Stimulated activated CD4-positive, alpha-beta T cell treated with anti-CD3 and anti-CD28 coated beads, Interleukin-4, amount 100 ng/mL, for 1 hour (primary cell): ENCODE measurements at regions not wholly inside any gene's neighbourhood (a gene's known extent, or its start where the extent isn't known, plus 50 kb on each side); places are given as distances from the start of the nearest gene placed in this dataset.

Experiments
- DNase-seq: peaks from one replicate; pipeline ENCODE4 v3.0.0-alpha.2; 2020

DNA sequence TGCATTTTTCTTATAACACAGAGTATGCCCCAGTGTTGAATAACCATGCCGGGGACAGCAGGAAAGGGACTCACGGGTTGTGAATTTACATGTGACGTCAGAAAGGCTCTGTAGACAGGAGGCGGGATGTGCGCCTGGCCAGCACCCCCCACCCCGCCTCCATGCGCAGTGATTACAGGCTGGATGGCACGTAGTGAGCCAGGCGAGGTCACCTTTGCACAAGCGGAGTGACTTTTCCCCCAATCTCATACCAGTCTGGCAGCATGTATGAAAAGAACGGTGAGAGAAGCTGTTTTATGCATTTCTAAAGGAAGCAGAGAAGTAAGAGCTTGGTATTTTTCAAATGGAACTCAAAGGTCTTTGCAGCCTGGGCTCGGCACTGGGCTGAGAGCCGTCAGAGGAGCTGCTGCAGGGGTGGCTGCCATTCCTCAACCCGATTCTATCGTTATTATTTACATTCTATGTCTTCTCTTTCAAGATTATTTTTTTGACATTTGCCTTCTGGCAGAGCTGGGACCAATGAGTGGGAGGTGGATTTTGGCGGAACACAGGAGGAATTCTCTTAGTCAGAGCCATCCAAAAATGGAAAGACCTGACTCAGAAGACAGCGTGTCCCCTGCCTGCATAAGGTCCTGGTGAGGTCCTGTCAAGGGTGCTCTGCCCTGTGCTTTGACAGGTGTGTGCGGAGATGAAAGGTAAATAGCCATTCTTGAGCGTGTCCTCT, 115.6 kb upstream of the SLC45A1 start:
- DNase-seq = no peak

DNA sequence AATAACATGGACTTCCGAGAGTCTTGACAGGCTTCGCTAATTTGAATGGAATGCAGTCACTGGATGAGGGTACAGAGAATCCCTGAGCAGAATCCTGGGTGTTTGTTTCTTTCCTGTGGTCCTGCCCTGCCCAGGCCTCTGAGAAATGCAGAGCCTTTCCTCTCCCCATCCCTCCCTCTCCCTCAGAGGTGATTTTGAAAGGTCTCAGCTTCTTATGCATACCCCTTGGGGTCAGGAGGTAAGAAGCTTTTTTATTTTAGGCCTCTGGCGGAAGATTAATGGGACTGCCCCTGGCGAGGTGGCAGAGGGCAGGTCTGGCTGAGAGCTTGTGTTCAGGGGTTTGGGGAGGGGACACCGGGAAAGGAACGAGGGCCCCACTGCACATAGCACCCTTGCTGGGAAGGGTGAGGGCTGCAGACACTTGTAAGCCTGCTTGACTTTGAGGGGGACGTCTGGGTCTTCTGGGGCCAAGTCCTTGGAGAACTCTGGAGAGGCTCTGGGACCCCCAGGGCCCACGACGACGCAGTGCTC, 116.5 kb upstream of the SLC45A1 start:
- no peak for DNase-seq

DNA sequence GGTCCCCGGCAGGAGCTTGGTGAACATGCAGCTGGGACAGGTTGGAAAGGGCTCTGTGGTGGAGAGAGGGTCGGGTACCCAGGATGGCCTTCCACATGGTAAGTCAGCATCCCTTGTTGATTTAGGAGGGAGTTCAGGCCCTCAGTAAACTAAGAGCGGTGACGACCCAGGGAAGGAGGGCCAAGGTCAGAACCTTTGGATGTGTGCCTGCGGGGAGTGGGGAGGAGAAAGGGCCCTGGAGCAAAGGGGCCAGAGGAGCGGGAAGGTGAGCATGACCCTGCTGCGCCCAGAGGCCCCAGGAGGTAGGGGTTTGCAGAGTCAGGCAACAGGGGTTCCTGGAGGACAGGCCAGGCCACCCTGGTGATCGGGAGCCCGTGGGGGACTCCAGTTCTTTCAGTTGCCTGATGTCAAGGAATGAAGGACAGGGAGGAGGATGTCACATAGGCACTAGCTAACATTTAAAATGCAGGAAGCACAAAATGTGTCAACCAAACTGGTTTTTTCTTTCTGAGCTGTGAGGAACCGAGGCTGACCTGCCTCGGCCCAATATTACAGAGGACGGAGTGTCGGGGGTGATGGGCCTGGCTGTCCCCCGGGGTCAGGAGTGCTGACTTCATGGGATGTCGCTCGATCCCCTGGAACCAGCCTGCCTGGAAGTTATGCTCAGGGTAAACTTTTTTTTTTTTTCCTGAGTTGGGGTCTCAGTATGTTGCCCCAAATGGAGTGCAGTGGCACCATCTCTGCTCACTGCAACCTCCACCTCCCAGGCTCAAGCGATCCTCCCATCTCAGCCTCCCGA, 117.4 kb upstream of the SLC45A1 start:
- no peak for DNase-seq

DNA sequence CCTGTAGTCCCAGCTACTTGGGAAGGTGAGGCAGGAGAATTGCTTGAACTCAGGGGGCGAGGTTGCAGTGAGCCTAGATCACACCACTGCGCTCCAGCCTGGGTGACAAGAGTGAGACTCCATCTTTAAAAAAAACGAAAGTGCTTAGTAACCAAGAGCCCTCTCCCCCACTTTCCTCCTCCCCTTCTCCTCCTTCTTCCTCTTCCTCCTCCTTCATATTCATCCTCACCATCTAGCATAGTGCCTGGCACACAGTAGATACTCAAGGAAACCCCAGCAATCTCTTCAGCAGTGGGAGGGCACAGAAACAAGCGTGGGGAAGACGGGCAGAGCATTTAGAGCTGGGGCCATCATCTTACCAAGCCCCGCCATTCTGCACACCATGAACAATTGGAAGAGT, 119.4 kb upstream of the SLC45A1 start:
- no peak for DNase-seq

DNA sequence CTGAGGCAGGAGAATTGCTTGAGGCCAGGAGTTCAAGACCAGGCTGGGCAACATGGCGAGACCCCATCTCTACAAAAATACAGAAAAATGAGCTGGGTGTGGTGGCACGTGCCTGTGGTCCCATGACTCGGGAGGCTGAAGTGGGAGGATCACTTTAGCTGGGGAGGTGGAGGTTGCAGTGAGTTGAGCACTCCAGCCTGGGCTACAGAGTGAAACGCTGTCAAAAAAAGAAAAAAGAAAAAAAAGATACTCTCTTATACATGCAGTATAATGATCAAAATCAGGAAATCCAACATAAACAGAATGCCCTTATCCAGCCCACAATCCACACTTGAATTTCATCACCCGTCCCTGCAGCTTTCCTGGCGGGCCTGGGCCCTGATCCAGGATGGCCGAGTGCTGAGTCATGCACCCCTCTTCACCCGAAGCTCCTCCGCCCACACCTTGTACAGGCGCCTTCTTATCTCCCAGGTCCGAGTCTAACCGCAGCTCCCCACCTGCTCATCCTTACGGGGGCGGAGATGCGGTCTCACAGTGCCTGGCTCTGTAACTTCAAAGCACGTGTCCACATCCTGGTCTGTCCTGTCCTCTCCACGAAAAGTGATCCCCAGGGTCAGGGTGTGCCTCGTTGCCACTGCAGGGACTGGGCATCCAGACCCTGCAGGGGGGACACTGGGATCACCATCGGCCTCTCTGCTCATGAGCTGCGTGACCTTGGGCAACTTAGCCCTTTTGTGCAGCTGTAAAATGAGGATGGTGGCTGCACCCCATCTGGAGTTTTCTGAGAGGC, 120.2 kb upstream of the SLC45A1 start:
- DNase-seq = no peak

DNA sequence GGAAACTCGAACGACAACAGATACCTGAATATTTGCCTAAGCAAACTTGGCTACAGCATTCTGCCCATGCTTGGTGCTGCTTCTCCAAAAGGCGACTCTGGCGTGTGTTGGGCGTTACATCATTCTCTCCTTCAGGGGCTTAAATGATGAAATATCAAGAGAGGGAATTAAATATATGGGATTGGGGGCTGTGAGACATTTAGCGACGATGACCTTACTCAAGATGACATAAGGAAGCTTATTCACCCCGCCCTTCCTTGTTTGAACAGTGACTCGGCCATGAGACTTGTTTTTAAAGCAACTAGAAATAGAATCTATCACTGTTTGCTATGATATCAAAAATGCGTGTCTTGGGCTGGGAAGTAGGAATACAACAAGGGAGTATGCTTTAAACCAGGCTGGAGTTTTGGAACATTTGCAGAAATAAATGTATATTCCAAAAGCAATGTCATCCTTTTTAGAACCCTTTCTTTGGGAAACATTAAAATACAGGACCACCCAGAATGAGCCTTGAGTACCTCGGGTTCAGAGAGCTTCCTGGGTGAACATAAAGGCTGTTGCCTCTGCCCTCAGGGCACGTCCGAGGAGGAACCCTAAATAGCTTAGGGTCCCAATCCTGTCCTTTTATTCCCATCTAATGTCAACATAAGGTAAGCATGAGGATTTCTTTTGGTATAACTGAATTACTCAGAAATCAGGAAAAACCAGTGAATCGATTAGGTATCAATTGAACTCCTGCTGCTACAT, 123.3 kb upstream of the SLC45A1 start:
- no peak for DNase-seq

DNA sequence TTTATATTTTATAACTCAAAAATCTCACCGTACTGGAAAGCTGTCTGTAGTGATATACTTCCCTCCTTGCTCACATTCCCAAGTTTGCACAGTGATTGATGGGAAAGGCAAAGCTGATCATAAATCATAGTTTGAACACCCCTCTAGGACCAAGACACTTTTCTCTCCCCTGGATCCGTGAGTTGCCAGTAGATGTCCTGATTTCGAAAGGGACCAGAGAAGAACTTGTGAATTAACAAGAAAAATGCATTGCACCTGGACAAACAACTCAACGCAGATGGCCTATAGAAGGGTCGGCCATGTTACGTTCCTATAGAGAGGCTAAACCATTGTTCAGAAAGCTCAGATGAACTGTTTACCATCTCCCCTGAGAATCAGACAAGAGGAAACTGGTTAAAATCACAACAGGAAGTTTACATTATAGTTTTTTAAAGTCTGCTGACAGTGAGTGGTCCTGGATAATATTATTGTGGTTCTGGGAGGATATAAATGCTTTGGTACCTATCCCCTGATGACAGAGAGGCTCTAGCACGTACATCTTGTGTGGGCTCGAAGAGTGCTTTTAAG, 124.0 kb upstream of the SLC45A1 start:
- DNase-seq = no peak

DNA sequence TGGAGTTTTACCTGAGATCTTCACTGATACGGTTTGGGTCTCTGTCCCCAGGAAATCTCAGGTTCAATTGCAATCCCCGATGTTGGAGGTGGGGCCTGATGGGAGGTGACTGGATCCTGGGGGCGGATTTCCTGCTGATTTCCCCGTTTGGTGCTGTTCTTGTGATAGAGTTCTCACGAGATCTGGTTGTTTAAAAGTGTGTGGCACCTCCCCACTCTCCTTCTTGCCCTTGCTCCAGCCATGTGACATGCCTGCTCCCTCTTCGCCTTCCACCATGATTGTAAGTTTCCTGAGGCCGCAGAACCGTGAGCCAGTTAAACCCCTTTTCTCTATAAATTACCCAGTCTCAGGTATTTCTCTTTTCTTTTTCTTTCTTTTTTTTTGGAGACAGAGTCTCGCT, 126.4 kb upstream of the SLC45A1 start:
- DNase-seq = no peak

DNA sequence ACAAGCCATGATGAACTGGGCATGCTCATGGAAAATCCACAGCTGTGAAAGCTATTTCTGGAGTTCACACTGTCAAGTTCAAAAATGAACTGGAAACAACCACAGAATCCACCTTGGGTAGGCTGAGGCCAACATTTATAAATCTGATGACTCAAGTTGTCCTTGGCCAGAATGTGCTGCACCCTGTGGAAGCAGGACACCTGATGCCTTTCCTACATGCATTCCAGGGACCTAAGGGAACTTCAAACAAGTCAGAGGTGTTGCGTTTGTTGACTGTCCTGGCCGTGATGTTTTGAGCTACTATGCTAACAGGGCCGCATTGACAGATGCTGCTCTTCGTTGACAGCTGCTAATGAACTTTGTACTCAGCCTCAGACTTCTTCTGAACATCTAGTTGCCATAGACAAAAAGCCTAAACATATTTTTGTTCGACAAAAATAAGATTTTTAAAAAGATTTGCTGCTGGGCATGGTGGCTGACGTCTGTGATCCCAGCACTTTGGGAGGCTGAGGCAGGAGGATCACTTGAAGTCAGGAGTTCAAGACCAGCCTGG, 127.9 kb upstream of the SLC45A1 start:
- no peak for DNase-seq

DNA sequence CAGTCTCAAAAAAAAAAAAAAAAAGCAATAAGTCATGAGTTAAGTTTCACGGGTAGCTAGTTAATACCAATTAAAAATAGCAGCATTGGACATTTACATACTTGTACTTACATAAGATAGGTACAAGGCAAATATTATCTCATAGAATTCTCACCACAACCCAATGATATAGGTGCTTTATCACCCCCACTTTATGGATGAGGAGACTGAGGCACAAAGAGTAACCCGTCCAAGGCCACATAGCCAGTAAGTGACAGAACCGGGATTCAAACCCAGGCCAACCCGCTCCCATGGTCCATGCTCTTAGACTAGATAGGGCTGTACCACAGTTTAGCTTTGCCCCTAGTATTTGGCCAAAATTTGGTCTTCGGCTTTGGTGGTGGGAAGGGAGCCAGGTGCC, 132.5 kb upstream of the SLC45A1 start:
- no peak for DNase-seq

DNA sequence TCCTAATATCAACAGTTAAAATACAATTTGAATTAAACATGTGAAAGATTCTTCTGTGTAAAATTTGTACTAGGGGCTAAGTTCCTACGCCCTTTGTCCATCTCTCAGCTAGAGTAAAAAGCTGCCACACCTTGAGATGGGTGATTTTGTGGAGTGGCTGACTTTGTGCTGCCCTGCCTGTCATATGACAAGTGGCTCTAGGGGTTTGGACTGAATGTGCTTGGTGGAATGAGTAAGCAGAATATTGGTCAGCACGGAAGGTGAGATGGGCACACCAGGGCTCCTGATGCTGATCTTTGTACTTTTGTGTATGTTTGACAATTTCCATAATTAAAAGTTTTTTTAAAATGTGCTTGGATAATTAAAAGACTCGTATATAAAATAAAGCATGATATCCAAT, 133.6 kb upstream of the SLC45A1 start:
- no peak for DNase-seq

DNA sequence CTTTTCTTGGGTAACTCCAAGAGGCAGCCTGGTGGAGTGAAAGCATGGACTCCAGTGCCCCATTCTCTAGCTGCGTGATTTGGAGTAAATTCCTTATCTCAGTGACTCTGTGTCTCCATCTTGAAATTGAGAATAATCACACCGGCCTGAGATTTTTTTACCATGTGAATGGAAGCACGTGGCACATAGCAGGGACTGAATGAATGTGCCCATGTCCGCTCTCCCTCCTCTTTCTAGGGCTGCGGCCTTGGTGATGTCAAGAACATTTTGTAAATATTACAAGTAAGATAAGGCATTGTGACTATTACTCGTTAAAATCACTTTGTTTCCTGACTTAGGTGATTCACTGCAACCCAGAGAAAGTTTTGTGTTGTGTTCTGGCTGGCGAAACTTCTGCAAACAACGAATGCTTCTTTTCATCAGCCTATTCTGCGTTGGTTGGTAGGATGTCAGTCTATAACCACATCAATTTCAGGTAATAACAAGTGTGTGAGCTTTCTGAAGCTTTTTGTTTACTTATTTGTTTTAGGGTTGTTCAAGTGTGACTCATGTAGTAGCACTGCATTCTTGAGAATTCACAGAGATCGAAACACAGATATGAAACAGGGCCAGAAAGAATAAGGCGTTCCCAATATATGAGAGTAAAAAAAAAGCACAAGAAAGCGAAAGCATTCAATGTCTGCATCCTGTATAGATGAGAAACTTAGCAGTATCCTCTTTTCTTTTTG, 135.7 kb upstream of the SLC45A1 start:
- no peak for DNase-seq

DNA sequence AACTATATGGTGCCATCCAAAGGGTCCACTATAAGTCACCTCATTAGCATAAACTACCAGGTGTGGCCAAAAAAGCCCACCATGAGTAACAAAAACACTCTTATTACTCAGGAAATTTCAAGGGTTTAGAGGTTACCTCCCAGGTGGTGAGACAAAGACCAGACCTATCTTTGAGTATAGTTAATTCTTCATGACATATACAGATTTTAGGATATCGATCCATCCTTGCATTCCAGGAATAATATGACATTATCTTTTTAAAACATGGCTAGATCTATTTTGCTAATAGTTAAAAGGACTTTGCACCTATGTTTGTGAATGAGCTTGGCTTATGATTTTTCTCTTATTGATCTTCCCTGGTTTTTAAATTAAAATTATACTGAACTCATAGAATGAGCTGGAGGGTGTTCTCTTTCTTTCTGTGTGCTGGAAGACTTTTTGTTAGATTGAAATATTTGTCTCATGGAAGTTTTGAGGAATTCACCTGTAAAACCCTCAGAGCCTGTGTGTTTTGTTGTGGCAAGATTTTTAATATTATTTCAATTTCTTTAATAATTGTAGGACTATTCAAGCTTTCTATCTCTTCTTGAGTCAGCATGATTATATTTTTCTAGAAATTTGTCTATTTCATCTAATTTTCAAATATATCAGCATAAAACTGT, 138.7 kb upstream of the SLC45A1 start:
- no peak for DNase-seq

DNA sequence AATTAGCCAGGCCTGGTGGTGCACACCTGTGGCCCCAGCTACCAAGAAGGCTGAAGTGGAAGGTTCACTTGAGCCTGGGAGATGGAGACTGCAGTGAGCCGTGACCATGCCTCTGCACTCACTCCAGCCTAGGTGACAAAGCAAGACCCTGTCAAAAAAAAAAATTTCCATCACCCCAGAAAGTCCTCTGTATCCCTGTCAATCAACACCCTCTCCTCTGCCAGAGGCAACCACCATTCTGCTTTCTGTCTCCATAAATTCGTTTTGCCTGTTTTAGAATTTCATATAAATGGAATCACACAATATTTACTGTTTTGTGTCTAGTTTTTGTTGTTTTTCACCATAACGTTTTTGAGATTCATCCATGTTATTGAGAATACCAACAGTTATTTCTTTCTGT, 141.6 kb upstream of the SLC45A1 start:
- no peak for DNase-seq

DNA sequence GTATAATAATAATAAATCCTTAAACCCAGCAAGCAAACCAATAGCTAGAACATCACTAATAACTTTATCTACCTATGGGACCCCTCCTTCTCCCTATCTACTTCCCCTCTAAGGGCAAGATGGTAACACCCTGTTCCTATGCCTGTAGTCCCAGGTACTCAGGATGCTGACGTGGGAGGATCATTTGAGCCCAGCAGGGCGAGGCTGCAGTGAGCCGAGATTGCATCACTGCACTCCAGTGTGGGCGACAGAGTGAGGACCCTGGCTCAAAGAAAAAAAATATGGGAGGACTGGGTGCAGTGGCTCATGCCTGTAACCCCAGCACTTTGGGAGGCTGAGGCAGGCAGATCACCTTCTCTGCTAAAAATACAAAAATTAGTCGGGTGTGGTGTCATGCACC, 143.1 kb upstream of the SLC45A1 start:
- DNase-seq = no peak

DNA sequence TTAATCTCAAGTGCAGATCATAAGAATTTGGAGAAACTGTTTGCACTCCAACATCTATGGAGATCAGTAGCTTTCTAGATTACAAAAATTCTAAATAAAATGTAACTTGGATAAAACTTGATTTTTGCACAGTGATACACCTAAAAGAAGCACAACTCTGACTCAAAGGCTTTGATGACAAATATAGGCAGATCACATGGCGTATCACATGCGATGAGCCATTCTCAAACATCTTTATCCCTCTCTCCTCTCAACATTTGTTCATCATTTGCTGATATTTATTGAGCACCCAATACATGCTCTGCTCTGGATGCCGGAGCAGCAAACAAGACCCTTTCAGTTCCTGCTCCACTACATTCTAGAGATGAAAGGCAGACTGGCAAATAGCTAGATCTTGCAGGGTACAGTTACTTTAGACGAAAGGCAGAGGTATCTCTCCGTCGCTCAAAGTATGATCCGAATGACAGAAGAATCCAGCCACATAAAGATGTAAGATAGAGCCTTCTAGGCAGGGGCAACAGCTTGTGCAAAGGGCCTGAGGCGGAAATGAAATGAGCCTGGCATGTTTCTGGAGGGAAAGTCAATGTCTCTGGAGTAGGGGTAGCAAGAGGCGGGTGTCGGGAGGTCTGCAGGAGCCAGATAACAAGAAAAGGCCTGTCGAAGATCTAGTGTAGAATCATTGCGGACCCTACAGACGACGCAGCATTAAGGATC, 145.8 kb upstream of the ERRFI1 start:
- DNase-seq = no peak

DNA sequence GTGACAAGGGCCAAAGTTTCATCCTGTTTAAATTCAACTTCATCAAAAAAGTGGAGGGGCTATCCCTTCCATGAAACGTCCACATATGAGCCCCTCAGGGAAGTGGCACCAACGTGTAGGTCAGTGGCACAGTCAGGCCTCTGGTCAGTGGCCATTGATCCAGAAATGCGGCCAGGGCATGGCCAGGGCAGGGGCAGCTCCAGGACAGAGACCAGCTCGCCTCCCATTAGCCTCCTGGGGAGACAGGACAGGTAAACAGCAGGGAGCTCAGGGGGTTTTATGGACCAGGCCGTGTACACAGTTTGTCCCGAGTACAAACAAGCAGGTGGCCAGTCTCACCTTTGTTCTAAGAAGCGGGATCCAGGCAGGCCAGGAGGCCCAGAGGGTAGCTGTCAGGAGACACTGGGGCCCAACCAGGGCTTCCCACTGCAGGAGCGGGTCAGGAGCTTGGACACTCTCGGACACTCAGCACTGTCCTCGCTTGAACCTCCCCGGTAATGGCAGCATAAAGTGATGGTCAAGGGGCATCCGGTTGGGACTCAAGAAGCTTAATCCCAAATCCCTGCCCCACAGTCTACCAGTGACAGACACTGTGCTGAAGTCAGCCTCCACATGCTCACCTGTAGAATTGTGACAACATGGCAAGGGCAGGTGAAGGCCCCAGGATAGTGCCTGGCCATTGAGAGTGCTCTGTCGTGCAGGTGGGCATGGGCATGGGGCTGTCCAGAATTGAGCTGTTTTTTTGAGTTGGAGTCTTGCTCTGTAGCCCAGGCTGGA, 144.1 kb upstream of the ERRFI1 start:
- DNase-seq = no peak

DNA sequence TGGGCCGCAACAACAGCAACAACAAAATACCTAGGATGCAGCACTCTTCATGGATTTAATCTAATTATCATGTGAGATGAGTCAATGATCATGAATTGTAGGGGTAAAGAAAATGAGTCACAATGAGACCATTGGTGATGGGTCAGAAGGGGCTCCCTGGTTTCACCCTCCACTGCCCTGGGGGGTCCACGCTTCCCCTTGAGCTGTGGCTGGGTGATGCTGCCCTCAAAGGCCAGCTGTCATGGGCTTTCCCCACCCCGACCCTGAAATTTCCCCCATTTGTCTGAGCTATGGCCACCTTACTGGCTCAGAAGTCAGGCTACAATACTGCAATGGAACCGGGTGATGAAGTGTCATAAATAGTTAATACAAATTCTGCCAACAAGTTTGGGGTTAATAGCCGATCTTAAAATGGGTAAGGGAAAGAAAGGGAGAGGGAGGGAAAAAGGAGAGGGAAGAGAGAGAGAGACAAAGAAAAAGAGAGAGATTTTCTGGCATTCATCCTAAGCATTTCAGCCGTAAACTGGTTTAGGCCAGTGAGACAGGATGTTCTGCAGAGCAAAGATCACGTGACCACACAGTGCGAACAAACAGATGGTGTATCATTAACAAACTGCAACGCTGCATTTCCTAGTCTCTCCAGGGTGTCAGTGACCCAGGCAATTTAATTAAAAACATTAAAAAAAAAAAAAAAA, 143.4 kb upstream of the ERRFI1 start:
- no peak for DNase-seq

DNA sequence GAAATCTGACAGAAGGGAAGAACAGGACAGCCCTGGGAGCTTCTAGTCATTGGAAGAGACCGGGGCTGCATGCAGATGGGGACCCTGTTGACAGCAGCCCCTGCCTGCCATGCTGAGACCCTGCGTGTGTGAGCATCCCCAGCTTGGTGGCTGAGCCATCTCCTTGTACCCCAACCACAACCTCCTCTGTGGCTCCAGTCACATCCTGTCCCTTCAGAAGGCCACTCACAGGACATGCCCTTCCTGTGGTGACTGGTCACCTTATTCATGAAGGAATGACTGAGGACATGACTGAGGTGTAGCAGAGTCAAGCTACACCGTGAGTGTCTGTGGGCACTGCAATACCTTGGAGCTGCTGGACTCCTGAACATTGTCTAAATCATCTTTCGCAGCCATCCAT, 141.8 kb upstream of the ERRFI1 start:
- no peak for DNase-seq
